HG03571 (cell line): ENCODE measurements at regions not wholly inside any gene's neighbourhood (a gene's known extent, or its start where the extent isn't known, plus 50 kb on each side); places are given as distances from the start of the nearest gene placed in this dataset.
"Not testable (repeated sequence)": the region's sequence is repeated elsewhere in the genome, so short reads cannot be mapped to it uniquely, and the experiment has no call there.

ENCODE experiments used
- ATAC-seq: cut with Tn5 transposase; IDR thresholded peaks from one replicate; pipeline ENCODE4 v1.9.1; 2021; ENCODE audit not compliant: unreplicated experiment

DNA sequence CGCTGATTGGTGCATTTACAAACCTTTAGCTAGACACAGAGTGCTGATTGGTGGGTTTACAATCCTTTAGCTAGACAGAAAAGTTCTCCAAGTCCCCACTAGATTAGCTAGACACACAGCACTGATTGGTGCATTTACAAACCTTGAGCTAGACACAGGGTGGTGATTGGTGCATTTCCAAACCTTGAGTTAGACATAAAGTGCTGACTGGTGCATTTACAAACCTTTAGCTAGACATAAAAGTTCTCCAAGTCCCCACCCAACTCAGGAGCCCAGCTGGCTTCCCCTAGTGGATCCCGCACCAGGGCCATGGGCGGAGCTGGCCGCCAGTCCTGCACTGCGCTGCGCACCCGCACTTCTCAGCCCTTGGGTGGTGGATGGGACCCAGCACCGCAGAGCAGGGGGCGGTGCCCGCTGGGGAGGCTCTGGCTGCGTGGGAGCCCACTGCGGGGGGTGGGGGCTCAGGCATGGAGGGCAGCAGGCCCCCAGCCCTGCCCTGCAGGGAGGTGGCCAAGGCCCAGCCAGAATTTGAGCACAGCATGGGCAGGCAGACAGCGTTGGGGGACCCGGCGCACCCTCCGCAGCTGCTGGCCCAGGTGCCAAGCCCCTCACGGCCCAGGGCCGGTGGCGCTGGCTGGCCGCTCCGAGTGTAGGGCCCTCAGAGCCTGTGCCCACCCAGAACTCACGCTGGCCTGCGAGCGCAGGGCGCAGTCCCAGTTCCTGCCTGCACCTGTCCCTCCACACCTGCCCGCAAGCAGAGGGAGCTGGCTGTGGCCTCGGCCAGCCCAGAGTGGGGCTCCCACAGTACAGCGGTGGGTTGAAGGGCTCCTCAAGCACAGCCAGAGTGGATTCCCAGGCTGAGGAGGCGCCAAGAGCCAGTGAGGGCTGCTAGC lies 608.9 kb upstream of the LCORL start:
- no peak for ATAC-seq

DNA sequence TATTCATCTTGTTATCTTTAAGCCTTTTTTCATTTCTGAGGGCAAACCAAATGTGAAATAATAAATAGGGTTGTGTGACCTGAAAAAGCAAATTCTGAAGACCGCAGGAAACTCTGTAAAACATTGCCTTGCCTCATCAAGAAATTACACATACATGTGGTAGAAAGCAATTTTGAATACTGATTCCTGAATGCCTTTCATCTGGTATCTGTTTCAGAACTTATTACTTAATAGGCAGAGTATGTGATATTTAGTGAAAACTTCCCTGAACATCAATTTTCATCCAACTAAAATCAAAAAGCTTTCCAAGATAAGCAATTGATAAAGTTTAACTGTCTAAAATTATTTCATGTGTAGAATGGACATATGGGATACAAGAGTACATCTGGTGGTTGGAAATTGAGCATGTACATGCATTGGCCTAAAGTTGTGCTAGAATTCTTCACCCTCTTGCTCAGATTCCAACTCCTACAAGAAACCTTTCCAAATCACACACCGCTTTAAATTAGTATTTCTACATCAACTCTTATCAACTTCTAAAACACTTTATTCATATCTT lies 606.0 kb upstream of the LCORL start:
- no peak for ATAC-seq

DNA sequence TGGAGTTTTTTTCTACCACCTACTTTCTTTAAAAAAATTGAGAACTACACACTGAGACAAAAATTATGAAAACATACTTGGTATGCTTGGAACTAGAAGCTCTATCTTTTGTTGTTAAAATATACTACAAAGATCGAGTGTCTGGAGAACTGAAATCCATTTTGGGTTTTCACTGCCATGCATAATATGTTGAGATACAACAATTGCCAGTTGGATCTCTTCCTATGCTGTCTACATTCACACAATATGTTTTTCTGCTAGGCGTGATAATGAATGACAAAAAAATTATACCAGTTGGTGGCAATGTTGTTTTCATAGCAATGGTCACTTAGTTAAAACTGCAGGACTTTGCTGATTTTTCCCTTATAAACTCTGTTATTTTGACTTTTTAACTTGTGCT lies 605.4 kb upstream of the LCORL start:
- no peak for ATAC-seq

DNA sequence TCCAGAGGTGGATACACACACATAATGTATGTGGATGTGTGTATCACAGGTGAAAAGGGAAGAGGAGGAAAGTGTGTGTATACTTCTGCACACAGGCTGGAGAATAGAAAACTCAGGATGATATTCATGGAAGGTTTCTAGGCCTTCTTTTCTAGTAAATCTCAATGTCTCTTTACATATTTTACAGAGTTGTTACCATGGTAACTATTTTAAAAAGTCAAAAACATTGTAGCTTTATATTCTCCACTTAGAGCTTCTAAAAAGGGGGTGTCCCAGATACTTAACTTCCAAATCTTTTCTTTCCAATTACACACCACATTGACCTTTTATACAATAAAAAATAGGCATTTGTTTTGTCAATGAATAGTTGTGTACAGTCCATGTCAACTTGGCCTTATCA lies 604.8 kb upstream of the LCORL start:
- no peak for ATAC-seq

DNA sequence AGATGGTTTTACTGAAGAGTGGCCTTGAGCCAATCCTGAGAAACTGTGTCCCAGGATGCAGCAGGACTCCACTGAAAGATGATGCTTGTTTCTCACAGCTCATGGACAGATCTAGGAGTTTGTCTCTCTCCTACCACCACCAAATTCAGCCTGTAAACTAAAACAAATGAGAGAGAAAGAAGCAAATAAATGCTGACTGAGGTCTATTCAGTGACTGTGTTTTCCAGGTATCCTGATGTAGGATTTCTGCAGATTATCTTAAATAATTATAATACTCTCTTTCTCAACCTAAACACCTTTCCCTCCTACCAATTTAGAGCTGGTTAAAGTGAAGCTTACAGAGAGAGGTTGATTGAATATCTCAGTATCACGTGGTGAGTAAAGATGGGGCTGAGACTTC lies 599.6 kb upstream of the LCORL start:
- ATAC-seq, result no peak

DNA sequence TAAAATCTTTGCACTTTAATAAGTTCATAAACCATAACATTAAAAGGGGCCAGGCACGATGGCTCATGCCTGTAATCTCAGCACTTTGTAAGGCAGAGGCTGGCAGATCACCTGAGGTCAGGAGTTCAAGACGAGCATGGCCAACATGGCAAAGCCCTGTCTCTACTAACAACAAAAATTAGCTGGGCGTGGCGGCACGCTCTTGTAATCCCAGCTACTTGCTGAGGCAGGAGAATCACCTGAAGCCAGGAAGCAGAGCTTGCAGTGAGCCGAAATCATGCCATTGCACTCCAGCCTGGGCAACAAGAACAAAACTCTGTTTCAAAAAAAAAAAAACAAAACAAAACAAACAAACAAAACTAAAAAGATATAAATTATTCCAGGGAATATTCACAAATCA lies 595.2 kb upstream of the LCORL start:
- ATAC-seq, result no peak

DNA sequence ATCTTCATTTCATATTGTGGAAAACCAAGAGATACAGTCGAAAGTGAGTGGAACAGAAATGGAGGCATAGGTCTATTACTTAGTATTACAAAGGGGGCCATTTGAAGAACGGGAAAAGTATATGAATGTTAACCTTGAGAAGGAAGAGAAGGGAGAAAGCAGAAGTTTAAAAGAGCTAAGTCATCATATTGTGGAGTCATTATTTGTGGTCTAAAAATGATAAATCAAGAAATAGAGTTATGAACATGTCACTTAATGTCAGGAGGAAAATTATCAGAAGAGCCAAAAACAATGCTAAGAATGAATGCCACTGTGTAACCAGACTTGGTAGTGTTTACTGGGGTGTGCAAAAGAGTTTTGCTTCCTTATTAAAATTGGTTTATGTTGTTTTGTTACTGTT lies 589.5 kb upstream of the LCORL start:
- no peak for ATAC-seq

DNA sequence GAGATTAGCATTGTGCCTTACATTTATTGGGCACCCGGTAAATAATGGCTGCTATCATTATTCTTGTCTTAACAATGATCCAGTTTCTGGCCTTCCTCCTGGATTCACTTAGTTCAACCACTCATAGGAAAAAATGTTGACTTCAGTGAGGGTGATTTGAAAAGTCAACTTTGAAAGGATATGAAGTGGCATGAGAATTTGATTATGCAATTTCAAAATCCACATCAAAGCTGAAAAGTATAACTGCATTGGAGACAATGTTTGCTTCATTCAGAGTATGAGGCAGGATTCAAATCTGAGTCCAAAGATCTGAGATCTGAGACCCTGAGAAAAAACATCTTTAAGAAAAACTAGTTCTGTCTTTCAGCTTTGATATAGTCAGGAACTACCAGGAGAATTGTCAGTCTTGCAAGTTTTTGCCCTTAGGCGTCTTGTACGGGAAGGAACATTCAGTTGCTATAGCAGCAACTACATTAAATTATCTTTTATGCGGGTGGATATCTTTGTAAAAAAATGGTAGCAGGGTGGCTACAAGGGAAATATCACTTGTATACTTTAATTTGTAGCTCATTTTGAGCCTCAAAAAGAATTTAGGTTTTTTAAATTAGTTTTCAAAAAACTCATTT lies 587.5 kb upstream of the LCORL start:
- ATAC-seq, result no peak

DNA sequence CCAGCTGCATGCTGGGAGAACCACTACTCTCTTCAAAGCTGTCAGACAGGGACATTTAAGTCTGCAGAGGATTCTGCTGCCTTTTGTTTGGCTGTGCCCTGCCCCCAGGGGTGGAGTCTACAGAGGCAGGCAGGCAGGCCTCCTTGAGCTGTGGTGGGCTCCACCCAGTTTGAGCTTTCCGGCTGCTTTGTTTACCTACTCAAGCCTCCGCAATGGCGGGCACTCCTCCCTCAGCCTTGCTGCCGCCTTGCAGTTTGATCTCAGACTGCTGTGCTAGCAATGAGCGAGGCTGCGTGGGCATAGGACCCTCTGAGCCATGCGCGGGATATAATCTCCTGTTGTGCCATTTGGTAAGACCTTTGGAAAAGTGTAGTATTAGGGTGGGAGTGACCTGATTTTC lies 581.1 kb upstream of the LCORL start:
- not testable (repeated sequence) for ATAC-seq

DNA sequence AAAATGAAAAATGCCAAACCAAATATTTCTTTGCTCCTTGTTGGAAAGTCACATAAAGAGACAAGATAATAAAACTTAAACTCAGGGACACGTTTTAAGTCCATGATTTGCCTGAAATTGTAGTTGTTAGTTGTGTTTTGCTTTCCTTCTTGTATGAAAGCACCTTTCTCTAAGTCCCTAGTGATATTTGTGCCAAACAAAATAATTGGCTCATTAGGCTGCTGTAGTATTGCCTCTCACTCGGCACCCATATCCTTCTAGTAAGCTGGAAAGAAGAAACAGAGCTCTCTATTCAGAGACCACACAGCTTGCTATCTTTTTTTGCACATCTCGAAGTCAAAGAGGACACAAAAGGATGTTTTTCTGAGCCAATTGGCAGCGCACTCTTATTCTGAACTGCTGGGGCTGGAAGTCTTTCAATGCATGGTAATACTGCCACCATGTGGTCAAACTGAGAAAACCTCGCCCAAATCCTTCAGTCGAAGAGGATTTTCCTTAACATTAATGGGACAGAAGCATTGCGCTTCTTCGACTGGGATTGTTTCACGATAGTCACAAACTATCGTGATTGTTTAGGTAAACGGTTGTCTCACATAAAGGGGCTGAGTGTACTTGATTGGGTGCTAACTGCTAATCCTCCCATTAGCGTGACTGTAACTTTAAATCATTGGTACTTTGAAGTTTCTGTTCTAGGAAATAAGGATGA lies 571.9 kb upstream of the LCORL start:
- ATAC-seq, result peak; percentile 72

DNA sequence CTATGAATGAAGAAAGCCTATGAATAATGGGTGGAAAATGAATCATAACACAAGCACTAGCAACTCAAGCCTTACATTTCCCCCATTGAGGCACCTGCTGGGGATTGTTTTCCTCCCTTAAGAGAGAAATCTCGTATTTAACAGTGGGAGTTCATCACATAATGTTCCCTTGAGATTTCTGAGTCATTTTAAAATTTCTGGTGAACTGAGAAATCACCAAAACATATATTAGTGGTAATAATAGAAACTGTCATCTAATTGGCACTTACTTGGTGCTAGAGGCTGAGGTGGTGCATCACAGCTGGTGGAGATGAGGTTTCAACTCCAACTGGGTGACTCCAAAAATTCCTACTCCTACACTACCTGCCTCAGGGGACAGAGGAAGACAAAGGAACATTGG lies 561.3 kb upstream of the LCORL start:
- ATAC-seq, result no peak

DNA sequence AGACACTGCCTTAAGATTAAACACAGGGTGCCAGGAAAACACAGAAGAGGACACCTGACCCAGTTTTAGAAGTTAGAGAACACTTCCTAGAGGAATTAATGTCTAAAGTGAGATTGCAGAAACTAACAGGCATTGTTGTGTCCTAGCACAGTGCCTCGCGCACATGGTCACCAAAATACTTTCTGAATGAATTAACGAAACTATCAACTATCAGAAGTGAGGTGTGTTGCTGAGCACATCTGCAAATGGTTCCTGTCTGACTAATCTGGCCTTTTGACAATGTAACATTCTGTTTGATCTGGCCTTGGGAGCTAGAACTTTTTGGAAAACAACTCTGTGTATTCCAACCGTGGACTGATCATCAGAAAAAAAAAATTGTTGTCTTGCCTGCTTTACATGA lies 556.8 kb upstream of the LCORL start:
- no peak for ATAC-seq

DNA sequence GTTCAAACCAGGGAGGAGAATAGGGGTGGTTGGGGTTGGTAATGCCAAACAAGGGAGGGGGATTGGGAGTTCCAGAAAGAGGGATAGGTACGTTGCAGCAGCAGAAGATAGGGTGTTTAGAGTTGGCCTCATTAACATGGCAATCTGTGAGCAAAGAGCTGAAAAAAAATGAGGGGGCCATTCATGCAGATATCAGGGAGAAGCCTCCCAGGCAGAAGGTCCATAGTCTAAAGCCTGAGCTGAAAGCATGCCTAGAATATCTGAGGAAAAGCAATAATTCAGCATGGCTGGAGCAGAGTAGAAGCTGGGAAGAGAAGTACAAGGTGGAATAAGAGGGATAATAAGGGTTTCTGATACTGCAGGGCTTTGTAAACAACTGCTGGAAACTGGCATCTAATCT lies 550.9 kb upstream of the LCORL start:
- no peak for ATAC-seq

DNA sequence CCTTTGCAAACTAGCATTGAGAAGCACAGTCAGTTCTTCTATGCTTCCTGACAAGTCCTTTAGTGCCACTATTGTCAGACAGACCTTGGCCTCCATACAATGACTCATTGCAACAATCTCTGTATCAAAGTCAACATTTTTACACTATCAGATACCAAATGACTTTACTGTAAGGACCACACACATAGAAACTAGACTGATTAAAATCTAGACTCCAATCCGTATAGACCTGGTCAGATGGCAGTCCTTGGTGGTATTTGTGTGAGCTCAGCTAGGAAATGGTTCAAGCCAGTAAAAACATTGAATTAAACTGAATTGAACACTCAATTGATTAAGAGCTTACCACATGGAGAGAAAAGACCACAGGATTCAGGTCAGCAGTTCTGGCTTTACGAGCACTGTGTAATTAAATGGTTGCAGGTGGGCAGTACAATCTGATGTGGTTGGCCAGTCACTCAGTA lies 549.8 kb upstream of the LCORL start:
- ATAC-seq, result no peak

DNA sequence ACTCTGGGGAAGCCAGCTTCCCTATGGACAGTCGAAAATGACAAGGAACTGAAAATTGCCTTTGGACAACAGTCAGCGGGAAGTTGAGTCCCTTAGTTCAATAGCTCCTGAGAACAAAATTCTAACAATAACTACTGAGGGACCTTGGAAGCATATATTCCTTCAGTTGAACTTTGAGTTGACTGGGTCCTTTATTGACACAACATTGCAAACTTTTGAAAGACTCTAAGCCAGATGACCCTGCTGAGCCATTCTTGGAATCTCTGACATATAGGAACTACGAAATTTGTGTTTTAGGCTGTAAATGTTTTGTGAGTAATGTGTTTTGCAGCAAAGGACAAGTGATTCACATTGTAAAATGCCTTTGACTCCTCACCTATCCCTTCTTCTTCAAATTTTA lies 548.8 kb upstream of the LCORL start:
- ATAC-seq, result no peak

DNA sequence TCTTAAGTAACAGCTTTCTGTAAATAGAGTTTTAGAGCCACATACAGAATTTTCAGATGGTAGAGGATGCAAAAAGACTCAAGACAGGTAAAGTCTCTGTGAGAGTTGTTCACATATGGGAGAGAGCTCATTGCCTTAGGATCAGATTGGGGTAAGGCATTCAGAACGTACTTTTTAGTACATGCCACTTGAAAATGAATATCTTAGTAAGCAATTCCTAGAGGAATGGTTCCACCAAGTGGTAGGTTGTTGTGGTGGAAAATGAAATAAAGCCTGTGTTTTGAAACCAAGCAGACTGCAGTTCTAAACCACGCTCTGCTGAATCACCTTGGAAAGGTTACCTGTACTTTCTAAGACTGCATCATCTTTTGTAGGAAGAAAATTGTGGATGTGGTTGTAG lies 547.0 kb upstream of the LCORL start:
- ATAC-seq, result no peak

DNA sequence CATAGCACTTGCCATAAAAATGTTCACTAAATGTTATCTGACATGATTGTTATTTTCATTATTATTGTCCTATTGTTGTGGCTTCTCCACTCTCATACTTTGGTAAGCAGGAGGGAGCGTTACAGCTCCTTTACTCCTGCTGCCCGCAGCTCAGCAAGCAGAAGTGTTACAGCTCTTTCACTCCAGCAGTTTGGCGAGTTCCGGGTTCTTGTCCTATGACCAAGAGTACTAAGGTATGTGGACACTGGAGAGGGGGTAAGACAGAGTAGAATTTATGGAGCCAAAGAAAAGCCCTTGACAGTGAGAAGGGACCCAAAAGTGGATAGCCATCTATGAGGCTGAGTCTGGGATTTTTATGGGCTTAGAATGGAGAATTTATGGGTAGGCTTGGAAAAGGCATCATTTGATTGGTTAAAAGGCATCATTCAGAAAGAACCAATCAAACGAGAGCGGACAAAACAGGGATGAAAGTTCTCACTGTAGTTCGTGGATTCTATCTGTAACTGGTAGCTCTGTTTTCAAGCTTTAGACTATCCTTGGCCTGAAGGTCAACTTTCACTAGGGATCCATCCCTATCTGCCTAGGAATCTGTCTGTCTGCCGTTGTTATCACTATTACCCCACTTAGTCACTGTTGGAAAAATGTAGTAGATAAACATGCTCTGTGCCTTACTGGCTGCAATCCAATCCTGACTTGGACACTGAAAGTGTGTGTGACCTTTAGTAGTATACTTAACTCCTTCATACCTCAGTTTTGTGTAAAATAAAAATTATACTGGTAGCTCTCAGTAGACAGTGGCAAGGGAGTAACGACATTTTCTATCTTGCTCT lies 545.6 kb upstream of the LCORL start:
- no peak for ATAC-seq

DNA sequence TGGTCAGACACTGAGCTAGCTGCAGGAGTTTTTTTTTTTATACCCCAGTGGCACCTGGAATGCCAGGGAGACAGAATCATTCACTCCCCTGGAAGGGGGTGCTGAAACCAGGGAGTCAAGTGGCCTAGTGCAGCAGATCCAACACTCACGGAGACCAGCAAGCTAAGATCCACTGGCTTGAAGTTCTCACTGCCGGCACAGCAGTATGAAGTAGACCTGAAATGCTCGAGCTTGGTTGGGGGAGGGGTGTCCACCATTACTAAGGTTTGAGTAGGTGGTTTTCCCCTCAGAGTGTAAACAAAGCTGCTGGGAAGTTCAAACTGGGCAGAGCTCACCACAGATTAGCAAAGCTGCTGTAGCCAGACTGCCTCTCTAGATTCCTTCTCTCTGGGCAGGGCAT lies 537.9 kb upstream of the LCORL start:
- ATAC-seq, result no peak

DNA sequence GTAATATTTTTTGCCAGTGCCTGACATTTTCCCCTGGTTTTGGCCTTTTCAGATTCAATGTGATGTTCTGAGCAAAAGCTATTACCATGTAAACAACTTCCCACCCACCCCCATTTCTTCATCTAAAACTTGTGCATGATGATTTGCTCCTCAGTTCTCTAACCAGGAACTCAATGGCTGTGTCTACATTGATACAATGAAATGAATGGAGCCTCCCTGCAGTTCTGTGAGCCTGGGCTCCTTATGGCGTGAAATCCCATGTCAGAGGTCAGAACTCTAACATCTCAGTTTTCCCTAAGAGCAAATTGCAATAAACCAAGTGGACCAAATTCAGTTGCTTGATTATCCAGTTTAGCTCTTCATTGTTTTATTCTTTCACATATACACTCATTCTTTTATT lies 534.8 kb upstream of the LCORL start:
- no peak for ATAC-seq

DNA sequence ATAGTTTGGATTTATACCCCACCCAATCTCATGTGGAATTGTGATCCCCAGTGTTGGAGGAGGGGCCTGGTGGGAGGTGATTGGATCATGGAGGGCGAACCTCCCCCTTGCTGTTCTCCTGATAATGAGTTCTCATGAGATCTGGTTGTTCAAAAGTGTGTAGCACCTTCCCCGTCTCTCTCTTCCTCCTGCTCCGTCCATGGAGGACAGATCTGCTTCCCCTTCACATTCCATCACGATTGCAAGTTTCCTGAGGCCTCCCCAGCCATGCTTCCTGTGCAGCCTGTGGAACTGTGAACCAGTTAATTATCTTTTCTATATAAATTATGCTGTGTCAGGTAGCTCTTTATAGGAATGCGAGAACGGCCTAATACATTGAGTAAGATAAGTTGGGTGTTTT lies 518.8 kb upstream of the LCORL start:
- ATAC-seq, result no peak

DNA sequence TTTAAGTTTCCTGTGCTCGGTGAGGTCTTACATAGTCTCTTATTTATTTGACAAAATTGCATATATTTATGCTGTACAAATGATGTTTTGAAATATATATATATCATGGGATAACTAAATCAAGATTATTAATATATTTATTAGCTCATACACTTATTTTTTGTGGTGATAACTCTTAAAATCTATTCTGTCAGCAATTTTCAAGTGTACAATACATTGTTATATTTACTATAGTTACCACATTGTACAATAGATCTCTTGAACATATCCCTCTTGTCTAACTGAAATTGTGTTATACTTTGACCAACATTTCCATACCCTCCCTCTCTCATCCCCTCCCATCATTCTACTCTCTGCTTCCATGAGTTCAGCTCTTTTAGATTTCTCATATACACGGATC lies 516.6 kb upstream of the LCORL start:
- no peak for ATAC-seq
